GM12801 (cell line): ENCODE measurements at regions not wholly inside any gene's neighbourhood (a gene's known extent, or its start where the extent isn't known, plus 50 kb on each side); places are given as distances from the start of the nearest gene placed in this dataset.

ENCODE experiments used
- TF ChIP-seq, protein P1 (sequence below): IDR thresholded peaks from one replicate; pipeline ENCODE4 v1.5.1; 2011; ENCODE audit warnings: control low read depth; ENCODE audit not compliant: insufficient read length; ENCODE audit errors: extremely low read depth

GRCh38 chr12:88638966-88639760 lies 58.9 kb upstream of the KITLG start:
- TF ChIP-seq, protein P1, sequence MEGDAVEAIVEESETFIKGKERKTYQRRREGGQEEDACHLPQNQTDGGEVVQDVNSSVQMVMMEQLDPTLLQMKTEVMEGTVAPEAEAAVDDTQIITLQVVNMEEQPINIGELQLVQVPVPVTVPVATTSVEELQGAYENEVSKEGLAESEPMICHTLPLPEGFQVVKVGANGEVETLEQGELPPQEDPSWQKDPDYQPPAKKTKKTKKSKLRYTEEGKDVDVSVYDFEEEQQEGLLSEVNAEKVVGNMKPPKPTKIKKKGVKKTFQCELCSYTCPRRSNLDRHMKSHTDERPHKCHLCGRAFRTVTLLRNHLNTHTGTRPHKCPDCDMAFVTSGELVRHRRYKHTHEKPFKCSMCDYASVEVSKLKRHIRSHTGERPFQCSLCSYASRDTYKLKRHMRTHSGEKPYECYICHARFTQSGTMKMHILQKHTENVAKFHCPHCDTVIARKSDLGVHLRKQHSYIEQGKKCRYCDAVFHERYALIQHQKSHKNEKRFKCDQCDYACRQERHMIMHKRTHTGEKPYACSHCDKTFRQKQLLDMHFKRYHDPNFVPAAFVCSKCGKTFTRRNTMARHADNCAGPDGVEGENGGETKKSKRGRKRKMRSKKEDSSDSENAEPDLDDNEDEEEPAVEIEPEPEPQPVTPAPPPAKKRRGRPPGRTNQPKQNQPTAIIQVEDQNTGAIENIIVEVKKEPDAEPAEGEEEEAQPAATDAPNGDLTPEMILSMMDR: no peak

- TF ChIP-seq, protein P1: no peak
Observed at GRCh38 chr12:88638388-88638787, 58.1 kb upstream of the KITLG start.

- TF ChIP-seq, protein P1: no peak
Observed at GRCh38 chr12:88634008-88634407, 53.7 kb upstream of the KITLG start.

DNA sequence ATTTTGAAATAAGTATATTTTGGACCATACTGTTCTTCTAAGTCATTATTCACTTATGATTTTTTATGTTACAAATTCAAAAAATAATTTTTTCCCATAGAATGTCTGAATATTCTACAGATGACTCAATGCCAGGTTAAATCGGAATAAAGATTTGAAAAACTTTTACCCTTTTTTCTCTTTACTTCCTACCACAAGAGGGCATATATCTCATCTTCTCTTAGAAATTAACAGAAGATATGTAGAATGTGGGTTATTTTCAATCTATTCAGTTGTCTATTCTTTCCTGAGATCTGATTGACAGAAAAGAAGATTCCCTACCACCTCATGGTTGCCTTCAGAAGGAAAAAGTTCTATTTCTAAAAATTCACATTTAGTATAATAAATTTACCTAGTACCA lies 53.0 kb upstream of the KITLG start:
- TF ChIP-seq, protein P1: no peak

DNA sequence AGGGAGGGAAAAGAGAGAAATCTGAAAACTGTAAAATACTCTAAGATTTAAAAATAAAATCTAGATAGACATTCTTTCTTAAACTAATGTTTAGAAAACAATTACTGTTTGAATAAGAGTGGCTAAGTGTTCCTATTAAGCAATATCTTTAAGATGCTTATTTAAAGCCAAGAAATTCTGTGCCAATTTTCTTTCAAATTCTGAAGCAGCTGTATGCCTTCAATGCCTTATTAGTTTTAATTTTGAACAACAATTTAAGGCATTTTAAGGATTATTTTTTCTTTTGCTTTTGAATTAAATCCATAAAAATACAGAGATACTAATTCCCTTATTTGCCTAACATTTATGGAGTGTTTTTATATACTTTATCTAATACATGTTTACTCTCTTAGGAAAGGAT lies 50.3 kb upstream of the KITLG start:
- TF ChIP-seq, protein P1: no peak
